ENCODE measurements at regions not wholly inside any gene's neighbourhood (a gene's known extent, or its start where the extent isn't known, plus 50 kb on each side); places are given as distances from the start of the nearest gene placed in this dataset.

DNA sequence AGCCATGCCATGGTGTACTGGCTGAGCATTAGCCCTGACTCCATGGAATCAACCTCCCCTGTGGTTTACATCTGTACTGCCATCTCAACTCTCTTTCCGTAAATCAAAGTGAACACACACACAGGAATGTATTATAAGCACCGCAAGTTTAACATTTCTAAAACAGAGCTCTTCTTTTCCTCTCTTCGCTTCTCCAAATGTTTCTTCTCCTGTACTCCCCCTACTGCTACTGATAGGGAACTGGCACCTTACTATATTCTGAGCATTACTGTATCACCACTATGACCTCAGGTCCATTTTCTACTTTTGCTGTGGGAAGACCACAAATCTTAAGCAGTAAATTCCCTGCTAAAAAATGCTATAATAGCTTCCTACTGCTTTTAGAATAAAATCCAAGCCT lies 101.2 kb downstream of the NUS1 start:
- RAD21 ChIA-PET (ENCODE audit: unreplicated experiment): interaction anchor here (1.0 to 1.1 kb wide), 2 partner anchors 13 to 98 kb away, joined by 3 read pairs; no protein-coding TSS in a partner anchor

More for the DNA sequence above, 101.2 kb downstream of the NUS1 start:
- TF ChIP-seq RUNX3 (IDR thresholded peaks at IDR 0.05; ENCODE audit: low read length): 0 out of 2 replicates have a peak, but pooled peaks have one; percentile 8
- no peak for TF ChIP-seq EGR1 (IDR thresholded peaks at IDR 0.05; ENCODE audit: borderline replicate concordance in 1 of 2, low read depth in 2 of 2, low read length in 2 of 2)
- TF ChIP-seq SMC3 (IDR thresholded peaks at IDR 0.05; ENCODE audit: borderline replicate concordance, low read length): peak; percentile 20; the same call in 1 of the 2 replicates
- TF ChIP-seq BRCA1 (IDR thresholded peaks at IDR 0.05; ENCODE audit: low read depth, low read length): no peak
- no peak for TF ChIP-seq SRF (IDR thresholded peaks at IDR 0.05; ENCODE audit: low read depth in 2 of 2, low read length in 2 of 2)
- TF ChIP-seq, protein P1, sequence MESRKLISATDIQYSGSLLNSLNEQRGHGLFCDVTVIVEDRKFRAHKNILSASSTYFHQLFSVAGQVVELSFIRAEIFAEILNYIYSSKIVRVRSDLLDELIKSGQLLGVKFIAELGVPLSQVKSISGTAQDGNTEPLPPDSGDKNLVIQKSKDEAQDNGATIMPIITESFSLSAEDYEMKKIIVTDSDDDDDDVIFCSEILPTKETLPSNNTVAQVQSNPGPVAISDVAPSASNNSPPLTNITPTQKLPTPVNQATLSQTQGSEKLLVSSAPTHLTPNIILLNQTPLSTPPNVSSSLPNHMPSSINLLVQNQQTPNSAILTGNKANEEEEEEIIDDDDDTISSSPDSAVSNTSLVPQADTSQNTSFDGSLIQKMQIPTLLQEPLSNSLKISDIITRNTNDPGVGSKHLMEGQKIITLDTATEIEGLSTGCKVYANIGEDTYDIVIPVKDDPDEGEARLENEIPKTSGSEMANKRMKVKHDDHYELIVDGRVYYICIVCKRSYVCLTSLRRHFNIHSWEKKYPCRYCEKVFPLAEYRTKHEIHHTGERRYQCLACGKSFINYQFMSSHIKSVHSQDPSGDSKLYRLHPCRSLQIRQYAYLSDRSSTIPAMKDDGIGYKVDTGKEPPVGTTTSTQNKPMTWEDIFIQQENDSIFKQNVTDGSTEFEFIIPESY (IDR thresholded peaks at IDR 0.05): no peak
- no peak for TF ChIP-seq EED (IDR thresholded peaks at IDR 0.05; ENCODE audit: low read depth)
- TF ChIP-seq, protein P2, sequence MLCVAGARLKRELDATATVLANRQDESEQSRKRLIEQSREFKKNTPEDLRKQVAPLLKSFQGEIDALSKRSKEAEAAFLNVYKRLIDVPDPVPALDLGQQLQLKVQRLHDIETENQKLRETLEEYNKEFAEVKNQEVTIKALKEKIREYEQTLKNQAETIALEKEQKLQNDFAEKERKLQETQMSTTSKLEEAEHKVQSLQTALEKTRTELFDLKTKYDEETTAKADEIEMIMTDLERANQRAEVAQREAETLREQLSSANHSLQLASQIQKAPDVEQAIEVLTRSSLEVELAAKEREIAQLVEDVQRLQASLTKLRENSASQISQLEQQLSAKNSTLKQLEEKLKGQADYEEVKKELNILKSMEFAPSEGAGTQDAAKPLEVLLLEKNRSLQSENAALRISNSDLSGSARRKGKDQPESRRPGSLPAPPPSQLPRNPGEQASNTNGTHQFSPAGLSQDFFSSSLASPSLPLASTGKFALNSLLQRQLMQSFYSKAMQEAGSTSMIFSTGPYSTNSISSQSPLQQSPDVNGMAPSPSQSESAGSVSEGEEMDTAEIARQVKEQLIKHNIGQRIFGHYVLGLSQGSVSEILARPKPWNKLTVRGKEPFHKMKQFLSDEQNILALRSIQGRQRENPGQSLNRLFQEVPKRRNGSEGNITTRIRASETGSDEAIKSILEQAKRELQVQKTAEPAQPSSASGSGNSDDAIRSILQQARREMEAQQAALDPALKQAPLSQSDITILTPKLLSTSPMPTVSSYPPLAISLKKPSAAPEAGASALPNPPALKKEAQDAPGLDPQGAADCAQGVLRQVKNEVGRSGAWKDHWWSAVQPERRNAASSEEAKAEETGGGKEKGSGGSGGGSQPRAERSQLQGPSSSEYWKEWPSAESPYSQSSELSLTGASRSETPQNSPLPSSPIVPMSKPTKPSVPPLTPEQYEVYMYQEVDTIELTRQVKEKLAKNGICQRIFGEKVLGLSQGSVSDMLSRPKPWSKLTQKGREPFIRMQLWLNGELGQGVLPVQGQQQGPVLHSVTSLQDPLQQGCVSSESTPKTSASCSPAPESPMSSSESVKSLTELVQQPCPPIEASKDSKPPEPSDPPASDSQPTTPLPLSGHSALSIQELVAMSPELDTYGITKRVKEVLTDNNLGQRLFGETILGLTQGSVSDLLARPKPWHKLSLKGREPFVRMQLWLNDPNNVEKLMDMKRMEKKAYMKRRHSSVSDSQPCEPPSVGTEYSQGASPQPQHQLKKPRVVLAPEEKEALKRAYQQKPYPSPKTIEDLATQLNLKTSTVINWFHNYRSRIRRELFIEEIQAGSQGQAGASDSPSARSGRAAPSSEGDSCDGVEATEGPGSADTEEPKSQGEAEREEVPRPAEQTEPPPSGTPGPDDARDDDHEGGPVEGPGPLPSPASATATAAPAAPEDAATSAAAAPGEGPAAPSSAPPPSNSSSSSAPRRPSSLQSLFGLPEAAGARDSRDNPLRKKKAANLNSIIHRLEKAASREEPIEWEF (IDR thresholded peaks at IDR 0.05; ENCODE audit: insufficient replicate concordance, low read depth, low read length): no peak
- TF ChIP-seq, protein P3, sequence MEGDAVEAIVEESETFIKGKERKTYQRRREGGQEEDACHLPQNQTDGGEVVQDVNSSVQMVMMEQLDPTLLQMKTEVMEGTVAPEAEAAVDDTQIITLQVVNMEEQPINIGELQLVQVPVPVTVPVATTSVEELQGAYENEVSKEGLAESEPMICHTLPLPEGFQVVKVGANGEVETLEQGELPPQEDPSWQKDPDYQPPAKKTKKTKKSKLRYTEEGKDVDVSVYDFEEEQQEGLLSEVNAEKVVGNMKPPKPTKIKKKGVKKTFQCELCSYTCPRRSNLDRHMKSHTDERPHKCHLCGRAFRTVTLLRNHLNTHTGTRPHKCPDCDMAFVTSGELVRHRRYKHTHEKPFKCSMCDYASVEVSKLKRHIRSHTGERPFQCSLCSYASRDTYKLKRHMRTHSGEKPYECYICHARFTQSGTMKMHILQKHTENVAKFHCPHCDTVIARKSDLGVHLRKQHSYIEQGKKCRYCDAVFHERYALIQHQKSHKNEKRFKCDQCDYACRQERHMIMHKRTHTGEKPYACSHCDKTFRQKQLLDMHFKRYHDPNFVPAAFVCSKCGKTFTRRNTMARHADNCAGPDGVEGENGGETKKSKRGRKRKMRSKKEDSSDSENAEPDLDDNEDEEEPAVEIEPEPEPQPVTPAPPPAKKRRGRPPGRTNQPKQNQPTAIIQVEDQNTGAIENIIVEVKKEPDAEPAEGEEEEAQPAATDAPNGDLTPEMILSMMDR (IDR thresholded peaks at IDR 0.05 in 2 of 3, conservative IDR thresholded peaks at IDR 0.05 in 1 of 3; ENCODE audit: control insufficient read depth in 2 of 3, extremely low read depth in 1 of 3, insufficient read depth in 1 of 3, low read depth in 3 of 3, low read length in 3 of 3): peak; percentile 23 to 47 (median 42); a peak in 5 of 6 replicates
- no peak for TF ChIP-seq DPF2 (IDR thresholded peaks at IDR 0.05)
- peak; percentile 31; the same call in 1 of the 2 replicates for TF ChIP-seq RAD21 (IDR thresholded peaks at IDR 0.05; ENCODE audit: insufficient read depth, low read depth, low read length)
- ChIA-PET CTCF (interaction anchor here (0.6 to 2.2 kb wide), 8 partner anchors 9 to 298 kb away, joined by 3 to 8 read pairs (median 3); no protein-coding TSS in a partner anchor), POLR2A (no interaction called here), SMC1A (ENCODE audit: uncharacterized antibody, unreplicated experiment) (interaction anchor here (0.8 kb wide), 1 partner anchor 396 kb away, joined by 3 read pairs; no protein-coding TSS in a partner anchor)
- no peak overlapping the region for H3K27ac ChIP-seq (ENCODE audit: control insufficient read depth, insufficient read depth)
- H3K9ac ChIP-seq (ENCODE audit: control insufficient read depth, insufficient read depth, low read length): no peak overlapping the region
- H4K20me1 ChIP-seq (ENCODE audit: control insufficient read depth, insufficient read depth): no peaks in the 10 kb centered on the region
- no TSS peak for BruUV-seq (replicated peaks)
- in situ Hi-C loops (cut with MboI) (no loop called here), intact Hi-C loops (cut with micrococcal nuclease; ENCODE audit: unreplicated experiment) (no loop called here)
- no peak overlapping the region for H3K4me3 ChIP-seq
- H3K36me3 ChIP-seq (ENCODE audit: control insufficient read depth in 2 of 2, insufficient read depth in 2 of 2, low read length in 1 of 2): no peaks in the 10 kb centered on the region
- H3K9me3 ChIP-seq (replicated peaks; ENCODE audit: control insufficient read depth, insufficient read depth, low read length): no peaks in the 10 kb centered on the region
- 37% methylated on average over 3 of the region's 3 CpGs for WGBS (ENCODE audit: insufficient coverage, insufficient replicate concordance, low lambda C conversion rate, missing lambda C conversion rate)
- no peak overlapping the region for H3K4me2 ChIP-seq (ENCODE audit: control insufficient read depth, insufficient read depth)
- no peaks in the 10 kb centered on the region for H3K27me3 ChIP-seq (replicated peaks in 1 of 2; ENCODE audit: control insufficient read depth in 2 of 2, insufficient read depth in 2 of 2, low read length in 1 of 2)
- DNase-seq (ENCODE audit: low read depth, low spot score) (no peak), FAIRE-seq (no peak), ATAC-seq (peak; percentile 74)
- peaks cover 14% of the 10 kb centered on the region for H3K4me1 ChIP-seq (ENCODE audit: control insufficient read depth, insufficient read depth, low read length)
- H2AFZ ChIP-seq (ENCODE audit: control insufficient read depth, low read depth, low read length): no peak overlapping the region
- no peaks in the 10 kb centered on the region for H3K79me2 ChIP-seq (ENCODE audit: control insufficient read depth, insufficient read depth, low read length)
